NCI-H345 (cell line): ENCODE measurements at regions not wholly inside any gene's neighbourhood (a gene's known extent, or its start where the extent isn't known, plus 50 kb on each side); places are given as distances from the start of the nearest gene placed in this dataset.
"Not testable (repeated sequence)": the region's sequence is repeated elsewhere in the genome, so short reads cannot be mapped to it uniquely, and the experiment has no call there.

Experiments used
- DNase-seq: peaks from one replicate; lab custom pipeline; 2025; lab: John Stamatoyannopoulos, UW

- no peak for DNase-seq
Measured at GRCh38 chr10:90028312-90028711, 326.9 kb downstream of the KIF20B start.

- no peak for DNase-seq
Measured at GRCh38 chr10:90031776-90032175, 330.4 kb downstream of the KIF20B start.

- no peak for DNase-seq
Measured at GRCh38 chr10:90032519-90032918, 331.1 kb downstream of the KIF20B start.

GRCh38 chr10:90034862-90035261, 333.5 kb downstream of the KIF20B start:
- DNase-seq = not testable (repeated sequence)

GRCh38 chr10:90041585-90041984, 340.2 kb downstream of the KIF20B start:
- DNase-seq = no peak

- no peak for DNase-seq
Measured at GRCh38 chr10:90042075-90042474, 340.7 kb downstream of the KIF20B start.

GRCh38 chr10:90047243-90047729, 345.9 kb downstream of the KIF20B start:
- peak; percentile 44 for DNase-seq

GRCh38 chr10:90051053-90051452, 349.7 kb downstream of the KIF20B start:
- peak; percentile 75 for DNase-seq

- peak; percentile 69 for DNase-seq
Measured at GRCh38 chr10:90051474-90051873, 350.1 kb downstream of the KIF20B start.

GRCh38 chr10:90062786-90063185, 361.4 kb downstream of the KIF20B start:
- no peak for DNase-seq

- DNase-seq = no peak
Measured at GRCh38 chr10:90064295-90064694, 362.9 kb downstream of the KIF20B start.

- no peak for DNase-seq
Measured at GRCh38 chr10:90066435-90066834, 365.0 kb downstream of the KIF20B start.

- DNase-seq = no peak
Measured at GRCh38 chr10:90075995-90076394, 374.6 kb downstream of the KIF20B start.

- no peak for DNase-seq
Measured at GRCh38 chr10:90079819-90080218, 378.4 kb downstream of the KIF20B start.

- not testable (repeated sequence) for DNase-seq
Measured at GRCh38 chr10:90086606-90087190, 385.3 kb downstream of the KIF20B start.

GRCh38 chr10:90087197-90088023, 386.0 kb downstream of the KIF20B start:
- DNase-seq = no peak

- DNase-seq = no peak
Measured at GRCh38 chr10:90088024-90088317, 386.6 kb downstream of the KIF20B start.

- DNase-seq = no peak
Measured at GRCh38 chr10:90089719-90090118, 388.3 kb downstream of the KIF20B start.

GRCh38 chr10:90096196-90096595, 394.8 kb downstream of the KIF20B start:
- no peak for DNase-seq

GRCh38 chr10:90107581-90107980, 406.2 kb downstream of the KIF20B start:
- not testable (repeated sequence) for DNase-seq

GRCh38 chr10:90111671-90112070, 410.3 kb downstream of the KIF20B start:
- DNase-seq = no peak

GRCh38 chr10:90112681-90113080, 411.3 kb downstream of the KIF20B start:
- DNase-seq = no peak

GRCh38 chr10:90118567-90118966, 417.2 kb downstream of the KIF20B start:
- not testable (repeated sequence) for DNase-seq
